IPS DF 4.7 (cell line): ENCODE measurements at regions not wholly inside any gene's neighbourhood (a gene's known extent, or its start where the extent isn't known, plus 50 kb on each side); places are given as distances from the start of the nearest gene placed in this dataset.

Experiments
- DNase-seq: peaks from one replicate; pipeline ENCODE4 v3.0.0-alpha.2; 2013; ENCODE audit warnings: low spot score; ENCODE audit errors: extremely low read depth

DNA sequence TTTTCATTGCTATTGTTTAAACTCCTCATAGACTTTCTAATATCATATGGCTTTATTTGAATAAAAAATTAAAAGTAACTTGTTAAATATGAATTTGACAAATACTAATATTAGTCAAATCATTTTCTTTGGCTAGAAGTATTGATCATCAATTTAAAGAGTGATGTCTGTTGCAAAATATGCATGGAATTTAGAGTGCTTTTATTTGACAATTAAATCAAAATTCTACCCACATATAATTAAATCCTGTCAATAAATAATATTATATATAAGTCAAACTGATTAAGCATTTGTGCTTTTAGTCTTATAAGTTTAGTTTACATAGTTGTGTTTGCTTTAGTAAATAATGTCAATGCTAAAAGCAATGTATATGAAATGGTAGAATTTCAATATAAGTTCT lies 318.6 kb upstream of the ROBO1 start:
- DNase-seq, result no peak

DNA sequence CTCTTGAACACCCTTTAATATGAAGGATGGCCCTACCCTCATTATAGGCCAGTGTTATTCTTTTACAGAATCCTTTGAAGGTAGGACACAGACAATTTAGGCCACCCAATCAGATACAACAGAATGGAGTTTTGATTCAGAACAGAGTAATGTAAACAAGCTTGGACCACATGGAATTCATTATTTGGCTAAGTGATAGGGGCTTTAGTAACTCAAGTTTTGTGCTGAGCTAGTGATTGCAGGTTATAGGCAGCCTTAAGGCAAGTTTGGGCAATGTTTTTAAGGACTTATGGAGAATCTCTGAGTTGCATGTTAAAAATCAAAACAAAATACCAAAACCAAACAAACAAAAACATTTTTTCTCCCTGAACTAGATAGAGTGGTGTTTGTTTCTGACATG lies 312.1 kb upstream of the ROBO1 start:
- DNase-seq, result no peak

DNA sequence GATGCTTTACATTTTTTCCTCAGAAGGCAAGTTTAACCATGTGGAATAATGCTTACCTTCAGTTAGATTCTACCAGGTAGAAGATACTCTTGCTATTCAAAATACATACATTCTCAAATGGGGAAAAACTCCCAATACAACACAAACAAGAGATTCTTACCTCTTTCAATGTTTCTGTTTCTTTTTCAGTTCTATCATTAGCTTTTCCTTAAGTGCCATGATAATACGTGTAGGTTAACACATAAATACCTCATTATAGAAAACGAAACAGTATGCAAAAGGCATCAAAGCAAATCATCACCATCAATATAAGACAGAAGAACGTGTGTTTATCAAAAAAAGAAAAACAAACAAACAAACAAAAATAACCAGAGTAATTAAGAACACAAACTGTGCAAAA lies 300.7 kb upstream of the ROBO1 start:
- DNase-seq, result no peak

DNA sequence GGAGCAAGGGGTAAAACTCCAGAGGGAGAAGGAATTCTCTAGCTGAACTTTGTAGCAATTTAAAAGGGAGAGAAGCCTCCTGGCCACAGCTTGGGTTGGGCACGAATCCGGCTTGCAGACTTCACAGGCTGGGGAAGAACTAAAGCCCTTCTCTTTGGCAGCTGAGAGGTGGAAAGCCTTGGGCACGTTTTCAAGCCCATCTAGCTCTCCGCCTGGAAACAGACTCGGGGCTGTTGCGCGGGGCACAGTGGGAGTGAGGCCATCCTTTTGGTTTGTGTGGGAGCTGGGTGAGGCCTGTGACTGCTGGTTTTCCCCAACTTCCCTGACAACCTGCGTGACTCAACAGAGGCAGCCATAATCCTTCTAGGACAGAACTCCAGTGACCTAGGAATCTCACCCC lies 295.7 kb upstream of the ROBO1 start:
- no peak for DNase-seq

DNA sequence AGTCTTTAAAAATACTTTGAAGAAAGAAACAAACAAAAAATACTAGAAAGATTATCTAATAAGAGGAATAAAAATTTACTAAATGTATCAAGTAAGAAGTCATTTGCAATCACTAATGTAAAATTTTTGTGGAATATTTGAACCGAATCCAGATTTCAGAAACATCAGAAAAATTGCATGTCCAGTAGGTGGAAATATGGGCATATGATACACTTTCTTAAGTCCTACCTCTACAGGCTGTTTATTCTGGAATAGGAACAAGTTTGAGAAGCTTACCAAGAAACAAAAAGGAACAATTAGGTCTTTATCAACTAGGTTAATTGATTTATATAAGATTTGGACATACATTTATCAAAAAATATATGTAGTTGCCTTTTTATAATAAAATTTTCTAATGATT lies 292.9 kb upstream of the ROBO1 start:
- no peak for DNase-seq

DNA sequence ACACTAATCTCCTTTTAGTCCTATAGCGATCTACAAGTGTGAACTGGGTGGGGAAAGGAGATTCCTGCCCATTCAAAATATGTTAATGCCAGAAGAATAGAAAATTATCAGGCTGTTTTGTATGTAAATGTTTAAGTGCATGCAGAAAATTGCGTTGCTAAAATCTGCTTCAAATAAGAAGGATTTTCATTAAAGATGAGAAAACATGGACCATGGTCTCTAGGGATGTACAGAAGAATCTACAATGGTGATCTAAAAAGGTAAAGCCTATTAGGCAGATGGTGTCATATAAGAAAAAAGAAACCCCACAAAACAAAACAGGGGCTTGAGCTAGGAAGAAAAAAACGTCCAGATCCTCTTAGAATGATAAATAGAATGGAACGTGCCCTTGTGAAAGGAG lies 287.5 kb upstream of the ROBO1 start:
- DNase-seq, result no peak

DNA sequence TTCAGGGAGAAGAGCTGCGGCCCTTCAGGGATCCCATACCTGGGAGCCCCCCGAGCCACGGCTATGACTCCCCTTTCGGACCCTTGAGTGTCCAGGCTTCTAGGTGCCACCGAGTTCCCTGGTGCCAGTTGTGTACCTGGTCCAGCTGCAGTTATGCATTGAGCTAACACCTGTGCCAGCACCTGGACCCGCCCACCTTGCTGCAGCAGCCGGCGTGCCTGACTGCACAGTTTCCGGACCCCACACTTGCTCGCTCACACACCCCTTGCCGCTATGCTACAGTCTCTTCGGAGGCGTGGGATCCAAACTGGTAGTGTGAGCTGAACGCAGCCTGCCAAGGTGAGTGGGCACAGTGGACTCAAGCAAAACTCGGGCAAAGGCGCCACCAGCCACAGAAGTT lies 284.5 kb upstream of the ROBO1 start:
- no peak for DNase-seq

DNA sequence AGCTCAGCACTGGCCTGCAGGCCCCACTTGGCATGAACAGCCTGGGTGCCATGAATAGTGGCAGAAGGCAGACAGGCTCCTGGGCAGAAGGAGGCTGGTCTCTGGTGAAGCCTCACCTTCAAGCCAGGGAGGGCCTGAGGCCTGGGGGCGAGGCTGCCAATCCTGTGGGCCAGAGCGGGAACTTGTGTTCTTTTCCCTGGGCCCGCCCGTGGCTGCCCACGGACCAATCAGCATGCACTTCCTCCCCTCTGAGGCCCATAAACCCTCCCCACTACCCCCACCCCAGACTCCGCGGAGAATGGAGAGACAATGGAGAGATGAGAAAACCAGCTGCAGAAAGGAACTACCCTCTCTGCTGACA lies 283.8 kb upstream of the ROBO1 start:
- DNase-seq, result no peak

DNA sequence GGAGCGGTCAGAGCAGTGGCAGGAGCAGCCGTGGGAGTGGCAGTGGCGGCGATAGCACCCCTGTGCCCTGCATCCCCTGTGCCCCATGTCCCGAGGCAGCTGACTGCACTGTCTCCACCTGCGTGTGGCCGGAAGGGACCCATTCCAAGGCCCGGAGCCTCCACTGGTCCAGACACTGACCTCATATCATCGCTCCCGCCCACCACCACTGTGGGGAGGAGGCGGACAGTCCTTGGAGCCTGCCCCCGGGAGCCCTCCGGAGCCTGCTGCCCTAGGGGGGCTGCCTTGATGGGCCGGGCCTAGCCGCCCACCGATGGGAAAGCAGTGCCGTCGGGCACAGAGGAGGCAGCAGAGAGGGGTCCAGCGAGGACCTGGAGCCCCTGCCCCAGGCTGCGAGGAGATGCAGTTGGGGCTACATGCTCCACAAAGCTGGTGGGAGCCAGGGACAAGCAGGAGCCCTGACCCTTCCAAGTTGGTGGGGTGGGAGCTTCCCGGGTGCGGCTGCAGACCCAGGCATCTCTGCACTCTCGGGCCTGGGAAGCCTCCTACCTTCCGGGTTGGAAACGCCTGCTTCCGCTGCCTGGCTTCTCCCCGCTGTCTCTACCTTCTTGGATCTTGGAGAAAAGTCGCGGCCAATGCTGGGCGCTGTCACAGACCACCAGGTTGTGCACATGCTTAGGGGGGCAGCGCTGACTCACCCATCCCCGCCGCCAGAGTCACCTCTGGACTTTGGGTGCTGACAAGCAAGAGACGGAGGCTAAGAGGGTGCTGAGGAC lies 283.2 kb upstream of the ROBO1 start:
- no peak for DNase-seq

DNA sequence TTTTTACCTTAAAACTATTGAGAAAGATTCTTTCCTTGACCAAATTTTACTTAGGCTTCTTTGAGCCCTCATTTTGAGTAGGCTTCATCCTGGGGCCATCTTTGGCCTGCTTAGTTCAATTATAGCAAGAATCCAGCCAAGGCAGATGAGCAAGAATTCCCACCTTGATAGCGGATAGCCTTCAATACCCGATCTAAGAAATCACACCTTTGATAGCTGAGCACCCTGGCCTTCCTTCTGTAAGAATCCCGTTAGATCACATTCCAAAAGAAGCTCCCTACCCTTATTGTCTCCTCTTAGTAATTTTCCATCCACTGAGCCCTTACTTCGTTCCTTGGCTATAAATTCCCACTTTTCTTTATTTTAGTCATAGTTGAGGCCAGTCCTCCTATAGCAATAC lies 275.4 kb upstream of the ROBO1 start:
- no peak for DNase-seq

DNA sequence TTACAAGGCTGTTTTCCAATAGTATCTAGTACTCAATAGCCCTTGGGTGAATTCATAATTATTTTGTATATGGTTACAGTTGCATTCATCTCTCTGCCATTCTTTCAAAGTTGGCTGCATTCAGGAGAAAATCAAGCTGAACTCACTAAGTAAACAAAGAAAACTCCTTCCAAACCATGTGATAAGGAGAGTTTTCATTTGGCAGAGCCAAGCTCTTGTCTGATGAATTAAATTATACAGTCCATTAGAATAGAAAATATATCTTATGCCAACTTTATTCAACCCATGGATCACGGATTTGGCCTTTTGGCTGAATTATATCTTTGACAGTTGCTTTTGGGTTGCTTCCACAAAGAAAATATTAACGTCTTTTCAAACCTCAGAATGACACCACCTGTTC lies 272.3 kb upstream of the ROBO1 start:
- no peak for DNase-seq

DNA sequence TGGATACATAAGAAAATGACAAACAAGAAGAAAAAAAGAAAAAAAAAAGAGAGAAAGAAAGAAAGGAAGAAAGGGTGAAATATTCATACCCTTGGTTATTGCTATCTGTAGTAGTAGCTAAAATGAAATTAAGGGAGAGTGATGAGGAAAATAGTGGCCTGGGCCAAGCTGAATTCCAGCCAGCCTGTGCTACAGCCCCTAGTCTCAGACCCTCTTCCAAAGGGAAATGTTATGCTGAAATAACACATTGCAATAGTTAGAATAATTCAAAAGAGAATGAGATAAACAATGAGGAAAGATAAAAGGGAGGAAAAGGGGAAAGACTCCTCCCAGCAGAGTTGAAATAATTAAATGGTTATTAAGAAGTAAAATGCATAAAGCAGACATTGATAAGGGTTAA lies 268.4 kb upstream of the ROBO1 start:
- DNase-seq, result no peak

DNA sequence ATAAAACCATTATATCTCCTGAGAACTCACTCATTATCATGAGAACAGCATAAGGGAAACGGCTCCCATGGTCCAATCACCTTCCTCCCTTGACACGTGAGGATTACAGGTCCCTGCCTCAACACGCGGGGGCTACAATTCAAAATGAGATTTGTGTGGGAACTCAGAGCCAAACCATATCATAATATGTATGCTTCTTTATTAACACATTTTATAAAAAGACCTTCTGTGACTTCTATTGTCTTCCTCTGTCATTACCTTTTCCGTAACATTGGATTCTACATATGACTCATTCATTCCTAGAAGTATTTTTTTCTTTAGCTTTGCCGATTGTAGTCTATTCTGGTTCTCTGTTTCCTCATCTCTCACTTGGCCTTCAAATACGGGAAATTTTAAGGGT lies 267.2 kb upstream of the ROBO1 start:
- DNase-seq, result no peak

DNA sequence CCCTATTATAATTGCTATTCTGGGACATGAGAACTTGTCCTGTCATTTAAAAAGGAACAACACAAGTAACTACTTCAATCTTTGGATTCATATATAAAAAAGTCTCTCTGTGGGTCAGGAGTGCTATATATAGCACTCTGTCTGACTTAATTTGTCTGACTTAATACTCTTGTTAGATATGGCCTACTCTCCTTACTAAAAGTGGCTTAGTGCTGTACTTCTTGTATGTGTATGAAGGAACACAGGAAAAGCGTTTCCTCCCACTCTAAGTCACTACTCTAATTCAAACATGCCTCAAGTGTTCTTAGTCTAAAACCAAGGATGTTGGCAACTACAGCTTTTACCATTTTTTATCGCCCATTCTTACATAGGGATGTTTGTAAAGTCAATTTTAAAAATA lies 255.2 kb upstream of the ROBO1 start:
- no peak for DNase-seq

DNA sequence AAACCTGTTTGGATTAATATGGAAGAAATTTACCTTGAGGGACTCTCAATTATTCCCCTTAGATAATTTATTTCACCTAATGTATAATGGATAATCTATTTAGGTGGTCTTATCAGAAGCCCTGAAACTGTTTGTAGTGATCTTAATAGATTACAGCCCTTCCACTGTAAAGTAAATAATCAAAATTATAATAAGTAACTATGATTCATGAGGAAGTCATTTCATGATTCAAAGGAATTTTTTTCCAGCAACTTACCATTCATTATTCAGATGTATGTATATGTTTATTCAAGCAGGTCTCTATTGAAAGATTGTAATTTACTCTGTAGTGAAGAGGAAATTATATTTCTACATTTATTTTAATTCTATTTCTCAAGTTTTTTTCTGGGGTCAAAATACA lies 250.6 kb upstream of the ROBO1 start:
- DNase-seq, result no peak

DNA sequence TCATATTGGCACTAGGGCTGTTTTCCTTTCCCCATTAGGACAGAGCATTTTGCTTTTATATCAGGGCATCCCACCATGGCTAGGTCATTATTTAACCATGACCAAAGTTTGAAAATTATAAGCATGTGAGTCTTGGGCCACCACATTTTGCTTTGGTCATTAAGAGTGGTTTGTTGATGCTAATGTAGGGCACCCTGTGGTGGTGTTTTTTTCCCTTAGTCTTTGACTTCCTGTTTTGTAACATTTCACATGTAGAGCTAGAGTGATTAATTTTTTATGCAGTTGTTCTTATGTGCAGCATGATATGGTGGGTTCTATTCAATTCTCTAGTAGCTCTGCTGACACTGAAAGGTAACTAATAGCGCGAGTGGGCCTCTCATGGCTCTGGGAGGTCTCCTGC lies 249.6 kb upstream of the ROBO1 start:
- no peak for DNase-seq

DNA sequence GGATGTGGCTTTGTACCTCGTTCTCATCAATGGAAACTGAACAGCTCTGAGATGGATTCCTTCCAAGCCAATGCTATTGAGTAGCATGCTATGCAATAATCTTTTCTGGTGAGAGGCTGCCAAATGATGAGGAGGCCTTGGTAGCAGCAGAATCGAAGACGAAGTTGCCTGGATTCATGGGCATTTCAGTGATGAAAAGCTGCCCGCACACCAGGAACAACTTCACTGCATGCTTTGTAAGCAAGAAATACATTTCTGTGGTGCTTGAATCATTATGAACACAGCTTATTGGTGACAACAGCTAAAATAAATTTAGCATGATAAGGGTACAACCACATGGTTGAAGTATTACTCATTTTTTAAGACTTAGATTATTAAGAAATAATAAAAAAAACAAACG lies 246.8 kb upstream of the ROBO1 start:
- no peak for DNase-seq

DNA sequence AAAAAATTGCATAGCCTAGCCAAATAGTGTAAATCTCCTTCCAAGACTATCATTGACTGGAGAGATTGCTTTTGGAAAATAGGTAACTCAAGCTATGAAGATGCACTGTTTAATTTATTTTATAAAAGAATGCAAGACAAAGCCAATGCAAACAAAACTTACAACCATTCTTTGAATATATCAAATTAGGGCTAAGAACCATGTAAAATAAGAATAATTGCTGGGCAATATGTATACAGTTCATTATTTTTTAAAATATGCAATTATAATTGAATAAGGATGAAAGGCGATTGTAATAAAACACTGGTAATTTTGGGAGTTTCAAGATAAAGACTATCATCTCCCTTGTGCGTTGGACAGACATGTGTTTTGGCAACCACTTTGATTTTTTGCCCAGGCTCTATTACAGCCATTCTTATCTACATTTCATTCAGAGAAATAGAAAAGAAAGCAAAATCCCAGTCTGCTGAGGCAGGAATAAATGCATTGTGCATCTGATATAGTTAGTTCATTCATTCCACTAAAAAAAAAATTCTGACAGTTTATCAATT lies 242.3 kb upstream of the ROBO1 start:
- no peak for DNase-seq

DNA sequence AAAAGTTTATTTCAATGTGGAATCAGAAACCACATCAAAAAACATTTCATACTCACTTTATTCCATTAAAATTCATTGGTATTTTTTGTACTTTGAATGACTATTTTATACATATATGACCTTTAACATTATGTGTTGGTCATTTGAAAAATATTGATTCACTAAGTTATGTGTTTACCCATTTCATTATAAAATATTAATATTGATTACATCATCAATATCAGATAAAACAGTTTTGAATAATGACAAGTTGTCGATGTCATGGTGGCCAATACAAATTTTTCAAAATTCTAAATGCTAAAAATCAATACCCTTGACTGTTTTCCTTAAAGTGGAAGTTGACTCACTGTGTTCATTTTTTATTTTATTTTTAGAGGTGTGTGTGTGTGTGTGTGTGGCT lies 239.7 kb upstream of the ROBO1 start:
- no peak for DNase-seq

DNA sequence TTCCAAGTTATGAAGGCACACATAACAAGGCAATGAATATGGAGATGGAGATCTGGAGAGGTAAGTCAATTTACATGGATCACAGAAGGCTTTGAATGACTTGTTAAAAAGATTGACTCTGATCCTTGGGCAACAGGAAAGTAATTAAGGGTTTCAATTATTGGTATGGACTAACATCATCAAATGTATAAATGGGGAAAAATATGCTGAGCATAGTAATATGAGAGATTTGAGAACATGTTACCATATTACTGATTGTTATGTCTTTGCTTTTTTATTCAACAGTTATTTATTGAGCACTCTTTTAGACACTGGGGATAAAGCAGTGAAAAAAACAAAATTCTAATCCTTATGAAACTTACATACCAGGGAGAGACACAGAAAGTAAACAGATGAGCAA lies 238.5 kb upstream of the ROBO1 start:
- DNase-seq, result no peak

DNA sequence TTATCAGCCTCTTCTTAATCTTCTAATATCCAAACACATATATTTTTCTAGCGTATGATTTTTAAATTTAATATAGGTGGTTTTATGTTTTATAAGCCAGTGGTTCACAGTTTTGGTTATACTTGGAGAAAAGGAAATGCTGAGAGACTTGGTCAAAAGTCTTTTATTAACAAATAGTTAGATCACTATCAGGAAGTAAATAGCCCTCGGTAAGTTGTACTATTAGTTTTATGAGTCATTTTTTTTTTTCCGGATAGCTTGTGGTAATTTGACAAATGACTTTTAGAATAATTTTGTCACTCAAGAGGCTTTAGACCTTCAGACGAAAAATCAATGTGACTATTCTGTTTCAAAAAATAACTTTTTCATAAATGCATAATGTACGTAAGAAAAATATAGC lies 232.2 kb upstream of the ROBO1 start:
- no peak for DNase-seq

DNA sequence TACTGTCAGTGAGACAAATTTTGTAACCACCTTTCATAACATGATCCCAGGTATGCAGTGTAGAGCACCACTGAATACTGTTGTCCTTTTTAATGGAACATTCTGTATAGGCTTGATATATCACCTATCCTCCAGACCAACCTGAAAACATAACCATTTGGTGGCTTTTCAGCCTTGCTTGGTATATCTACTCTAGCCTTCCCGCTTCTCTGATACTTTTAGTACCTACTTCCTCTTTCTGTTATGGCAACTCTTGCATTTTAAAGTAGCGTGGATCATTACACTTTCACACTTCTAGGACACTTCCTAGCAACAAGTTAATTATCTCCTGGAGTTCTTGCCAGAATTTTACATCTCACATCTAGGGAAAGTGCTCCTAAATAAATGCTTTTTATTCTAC lies 226.6 kb upstream of the ROBO1 start:
- DNase-seq, result no peak

DNA sequence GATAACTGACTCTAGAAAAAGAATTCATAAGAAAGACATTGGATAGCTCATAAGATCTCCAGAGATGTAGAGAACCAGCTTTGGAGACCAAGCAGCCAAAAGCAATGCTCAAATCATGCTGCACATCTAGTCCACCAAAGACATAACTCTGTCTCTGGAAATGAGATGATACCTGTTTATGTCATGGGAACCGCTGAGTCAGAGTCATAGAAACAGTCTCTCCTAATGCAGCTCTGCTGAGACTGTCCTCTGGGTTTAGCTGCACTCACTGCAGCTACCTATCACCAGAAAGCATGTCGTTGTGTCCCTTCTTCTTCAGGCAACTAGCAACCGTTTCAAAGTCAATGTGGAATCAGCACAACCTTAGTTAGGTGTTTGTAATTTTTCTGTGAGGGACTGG lies 218.5 kb upstream of the ROBO1 start:
- DNase-seq, result no peak

DNA sequence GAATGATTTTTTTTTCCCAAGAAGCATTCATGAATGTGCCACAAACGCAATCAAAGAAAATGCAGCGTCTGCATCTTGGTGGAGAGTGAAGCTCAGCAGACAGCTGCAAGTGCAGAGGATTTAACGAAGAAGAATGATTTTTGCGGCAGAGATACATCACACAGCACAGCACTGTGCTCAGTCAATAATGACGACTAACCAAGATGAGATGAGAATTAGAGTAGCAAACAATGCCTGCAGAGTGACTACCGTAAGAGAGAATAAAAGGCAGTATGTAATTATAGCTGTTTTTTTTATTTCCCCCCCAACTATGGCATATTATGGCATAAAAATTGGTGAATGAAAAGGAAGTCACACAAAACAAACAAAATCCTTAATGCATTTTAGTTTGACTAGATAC lies 218.0 kb upstream of the ROBO1 start:
- no peak for DNase-seq
